Stimulated activated CD4-positive, alpha-beta T cell treated with anti-CD3 and anti-CD28 coated beads, Interleukin-12 subunit alpha, Interleukin-12 subunit beta, amount 100 ng/mL, for 48 hours (primary cell): ENCODE measurements at regions not wholly inside any gene's neighbourhood (a gene's known extent, or its start where the extent isn't known, plus 50 kb on each side); places are given as distances from the start of the nearest gene placed in this dataset.

Source experiments
- DNase-seq, 3 donors: peaks; one replicate each; pipeline ENCODE4 v3.0.0-alpha.2; 2020; ENCODE audit warnings: low read depth in 2 of 3, low spot score in 1 of 3

DNA sequence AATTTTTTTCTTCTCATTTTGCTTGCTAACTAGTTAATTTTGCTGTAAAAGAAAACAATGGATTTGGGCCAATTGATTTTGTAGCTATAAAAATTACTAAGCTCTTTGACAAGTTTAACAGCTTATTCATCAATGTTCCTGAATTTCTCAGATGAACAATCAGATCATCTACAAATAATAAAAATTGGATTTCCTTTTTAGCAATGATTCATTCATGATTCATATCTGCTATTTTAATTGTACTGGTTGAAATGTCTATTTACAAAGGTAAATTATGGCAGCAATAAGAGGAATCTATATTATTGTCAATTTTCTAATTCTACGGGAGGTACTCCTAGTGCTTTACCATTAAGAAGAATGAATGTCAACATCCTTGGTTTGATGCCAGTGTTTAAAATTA lies 178.8 kb upstream of the BTBD3 start:
- DNase-seq, result no peak

DNA sequence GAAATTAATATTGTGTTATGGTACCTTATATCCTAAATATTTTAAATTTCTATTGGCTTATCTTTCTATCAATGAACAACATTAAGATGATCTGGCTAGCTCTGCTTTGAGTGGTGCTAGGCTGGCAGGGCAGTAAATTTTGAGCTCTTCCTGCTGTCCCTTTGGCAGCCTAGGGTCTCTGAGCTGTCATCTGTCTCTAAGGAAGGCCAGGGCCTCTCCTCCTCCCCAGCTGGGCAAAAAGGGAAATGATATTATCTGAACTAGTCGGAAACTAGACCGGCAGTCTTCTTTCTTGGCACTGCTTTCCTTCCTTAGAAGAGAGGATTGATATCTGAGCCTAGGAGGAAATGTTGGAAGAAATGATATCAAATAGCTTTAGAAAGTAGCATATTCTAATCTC lies 176.7 kb upstream of the BTBD3 start:
- DNase-seq, result no peak

DNA sequence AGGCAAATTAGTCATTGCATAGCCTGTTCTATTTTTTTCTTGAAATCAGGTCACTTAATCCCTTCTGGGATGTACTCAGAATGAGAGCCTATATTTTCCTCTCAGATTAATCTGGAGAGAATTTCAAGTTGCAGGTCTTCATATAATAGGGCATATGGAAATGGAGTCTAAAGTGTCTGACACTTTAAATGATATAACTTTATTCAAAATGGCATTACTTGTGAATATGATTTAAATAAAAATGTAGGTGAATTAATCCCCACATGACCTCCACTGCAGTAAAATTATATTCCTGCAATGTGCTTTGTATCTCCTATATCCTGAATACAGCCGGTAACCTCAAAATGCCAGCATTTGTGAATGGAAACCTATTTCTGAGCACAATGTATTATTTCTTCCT lies 172.5 kb upstream of the BTBD3 start:
- no peak for DNase-seq

DNA sequence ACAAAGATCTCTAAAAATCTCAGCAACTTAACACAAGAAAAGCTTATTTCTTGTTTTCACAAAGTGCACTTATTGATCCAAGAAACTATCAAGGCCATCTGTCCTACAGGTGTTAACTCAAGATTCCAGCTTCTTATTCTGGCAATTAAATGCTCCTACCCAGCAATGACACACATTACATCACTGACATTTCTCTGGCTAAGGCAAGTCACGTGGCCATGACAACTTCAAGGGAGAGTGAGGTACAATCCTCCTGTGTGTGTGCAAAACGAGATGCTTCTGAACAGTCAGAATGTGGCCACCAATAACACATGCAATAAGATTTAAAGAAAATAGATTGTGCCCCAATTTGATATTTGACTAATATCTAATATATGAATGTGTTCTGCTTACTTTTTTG lies 169.3 kb upstream of the BTBD3 start:
- DNase-seq, result no peak

DNA sequence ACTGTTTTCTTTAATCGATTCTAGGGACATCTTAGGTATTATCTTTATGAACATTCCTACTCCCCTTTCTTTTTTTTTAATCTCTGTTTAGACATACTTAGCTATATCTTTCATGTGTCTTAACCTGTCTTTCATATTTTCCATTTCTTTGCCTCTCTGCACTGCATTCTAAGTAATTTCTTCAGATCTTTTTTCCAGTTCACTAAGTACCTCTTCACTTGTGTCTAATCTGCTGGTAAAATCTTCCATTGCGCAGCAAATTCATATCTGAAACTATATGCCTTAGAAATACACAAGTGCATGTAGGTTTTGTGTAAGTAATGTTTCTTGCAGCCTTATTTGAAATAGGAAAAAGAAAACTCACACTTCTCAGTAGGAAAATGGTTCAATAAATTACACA lies 165.4 kb upstream of the BTBD3 start:
- DNase-seq, result no peak

DNA sequence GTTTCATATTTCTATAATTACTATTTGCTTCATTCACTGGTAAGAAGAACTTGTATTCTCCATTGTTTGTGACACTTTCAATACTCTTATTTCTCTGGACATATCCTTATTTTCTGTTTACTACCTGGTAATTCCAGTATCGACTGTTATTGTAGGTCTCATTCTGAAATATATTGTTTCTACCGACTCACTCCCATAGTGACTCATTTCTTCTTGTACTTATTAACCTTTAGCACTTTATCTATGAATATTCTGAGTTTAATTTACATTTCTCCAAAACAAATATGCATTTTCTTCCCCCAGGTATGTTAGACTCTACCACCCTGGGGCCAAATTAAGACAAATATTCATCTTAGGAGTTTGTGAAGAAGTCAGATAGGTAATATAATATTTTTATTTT lies 164.5 kb upstream of the BTBD3 start:
- no peak for DNase-seq

DNA sequence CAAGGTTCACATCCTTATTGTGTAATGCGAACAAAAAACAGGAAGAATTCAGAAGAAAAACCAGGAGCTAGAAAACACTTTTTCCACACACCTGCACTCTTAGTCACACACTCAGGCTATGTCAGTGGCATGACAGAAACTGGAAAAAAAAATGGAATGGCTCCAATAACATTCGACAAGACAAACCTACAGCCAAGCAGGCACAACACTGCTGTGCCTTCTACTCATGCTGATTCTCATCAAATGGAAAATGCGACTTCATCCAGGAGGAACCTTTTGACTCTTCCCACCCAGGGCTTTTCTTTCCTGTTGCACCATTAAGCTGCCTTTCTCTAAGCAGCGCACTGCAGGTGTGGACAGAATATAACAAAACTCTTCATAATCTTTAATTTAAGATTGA lies 163.2 kb upstream of the BTBD3 start:
- DNase-seq, result no peak

DNA sequence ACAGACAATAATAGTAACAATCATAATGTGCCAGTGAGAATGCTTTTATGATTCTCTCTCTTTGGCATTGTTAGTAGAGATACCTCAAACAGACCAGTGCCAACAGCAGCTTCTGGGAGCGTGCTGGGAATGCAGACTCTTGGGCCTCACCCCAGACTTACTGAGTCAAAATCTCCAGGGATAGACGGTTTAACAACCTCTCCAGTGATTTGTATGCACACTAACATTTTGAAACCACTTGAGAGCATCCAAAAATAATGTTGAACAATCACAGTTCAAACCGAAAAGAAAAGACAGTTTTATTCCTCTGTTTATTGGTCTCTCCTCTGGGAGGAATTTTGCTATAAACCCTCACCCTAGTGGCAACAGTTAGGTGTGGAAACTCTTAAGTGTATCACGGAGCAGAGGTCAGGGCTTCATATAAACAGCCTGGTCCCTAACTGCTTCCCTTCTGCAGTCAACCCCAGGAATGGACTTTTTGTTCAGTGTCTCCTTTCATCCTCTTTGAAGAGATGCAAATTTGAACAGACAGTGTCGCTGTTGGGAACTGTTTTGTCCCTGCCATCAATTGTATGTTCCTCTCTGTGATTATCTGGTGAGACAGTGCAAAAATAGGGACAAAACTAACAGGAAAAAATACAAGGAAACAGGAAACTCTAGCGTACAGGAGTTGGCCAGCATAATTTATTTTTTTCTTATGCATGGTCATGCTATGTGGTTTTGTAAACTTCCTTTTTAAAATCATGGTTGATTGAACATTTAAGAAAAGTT lies 162.4 kb upstream of the BTBD3 start:
- DNase-seq, result no peak

DNA sequence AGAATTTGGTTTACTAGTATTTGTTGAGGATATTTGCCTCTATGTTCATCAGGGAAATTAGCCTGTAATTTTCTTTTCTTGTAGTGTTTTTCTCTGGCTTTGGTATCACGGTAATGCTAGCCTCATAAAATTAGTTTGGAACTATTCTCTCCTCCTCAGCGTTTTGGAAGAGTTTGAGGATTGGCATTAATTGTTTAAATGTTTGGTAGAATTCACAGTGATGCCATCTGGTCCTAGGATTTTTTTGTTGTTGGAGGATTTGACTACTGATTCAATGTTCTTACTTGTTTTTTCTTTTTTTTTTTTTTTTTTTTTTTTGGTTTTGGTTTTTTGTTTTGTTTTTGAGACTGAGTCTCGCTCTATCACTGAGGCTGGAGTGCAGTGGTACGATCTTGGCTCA lies 156.2 kb upstream of the BTBD3 start:
- DNase-seq, result no peak

DNA sequence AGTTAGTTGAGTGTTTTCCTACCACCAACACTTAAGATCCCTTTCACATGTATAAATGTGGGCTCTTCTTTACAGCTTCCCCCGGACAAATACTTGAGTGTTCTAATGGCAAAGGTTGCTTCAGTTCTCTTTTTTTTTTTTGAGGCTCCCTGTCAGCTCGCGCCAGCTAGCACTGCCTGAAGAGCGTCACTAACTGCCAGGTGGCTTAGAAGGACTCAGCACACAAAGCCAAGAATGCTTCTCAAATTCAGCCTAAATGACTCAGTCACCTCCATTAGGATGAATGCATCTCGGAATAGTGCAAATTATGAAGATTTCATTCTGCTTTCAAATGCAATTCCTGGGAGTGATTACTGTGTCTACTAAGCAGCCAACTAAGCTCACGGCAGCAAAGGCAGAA lies 150.7 kb upstream of the BTBD3 start:
- no peak for DNase-seq

DNA sequence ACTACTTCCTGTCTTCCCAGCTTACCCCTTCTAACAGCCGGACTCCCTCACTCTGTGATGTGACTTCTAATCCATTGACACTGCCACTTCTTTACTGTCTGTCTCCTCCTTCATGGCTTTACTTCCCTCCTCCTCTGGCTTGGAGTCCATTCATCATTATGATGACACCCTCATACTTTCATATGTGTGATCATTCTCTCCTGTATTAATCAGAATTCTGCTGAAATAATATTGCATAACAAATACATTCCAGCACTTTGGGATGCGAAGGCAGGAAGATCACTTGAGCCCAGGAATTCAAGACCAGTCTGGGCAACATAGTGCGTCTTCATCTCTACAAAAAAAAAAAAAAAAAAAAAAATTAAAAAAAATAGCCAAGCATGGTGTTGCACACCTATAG lies 147.9 kb upstream of the BTBD3 start:
- DNase-seq, result no peak

DNA sequence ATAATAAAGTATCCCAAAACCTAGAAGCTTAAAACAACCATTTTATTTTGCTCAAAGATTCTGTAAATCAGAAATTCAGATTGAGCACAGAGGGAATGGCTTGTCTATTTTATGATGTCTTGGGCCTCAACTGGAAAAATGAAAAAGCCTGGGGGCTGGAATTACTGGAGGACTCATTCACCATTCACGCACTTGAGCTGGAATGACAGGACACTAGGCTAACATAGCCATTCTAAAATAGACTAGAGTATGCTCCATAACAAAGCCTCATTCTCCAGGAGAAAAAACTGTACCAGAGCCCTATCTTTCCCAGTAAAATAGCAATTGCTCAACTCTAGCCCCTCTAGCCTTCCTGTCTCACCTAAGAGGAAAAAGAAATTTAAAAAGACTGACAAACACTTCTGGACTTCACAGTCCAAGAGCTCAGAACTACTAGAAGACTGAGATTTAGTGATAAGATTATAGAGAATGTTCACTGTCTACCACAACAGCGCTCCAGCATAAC lies 145.4 kb upstream of the BTBD3 start:
- DNase-seq, result no peak

DNA sequence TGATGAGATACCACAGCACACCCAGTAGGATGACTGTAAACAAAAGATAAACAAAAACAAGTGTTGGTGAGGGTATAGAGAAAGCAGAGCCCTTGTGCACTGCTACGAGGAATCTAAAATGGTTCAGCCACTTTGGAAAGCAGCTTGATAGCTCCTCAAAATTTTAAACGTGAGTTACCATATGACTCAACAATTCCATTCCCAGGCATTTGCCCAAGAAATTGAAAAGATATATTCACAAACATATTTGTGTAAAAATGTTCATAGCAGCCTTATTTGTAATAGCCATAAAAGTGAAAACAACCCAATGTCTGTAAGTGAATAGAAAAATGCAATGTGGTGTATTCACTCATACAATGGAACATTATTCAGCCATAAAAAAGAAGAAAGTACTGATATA lies 141.0 kb upstream of the BTBD3 start:
- DNase-seq, result no peak

DNA sequence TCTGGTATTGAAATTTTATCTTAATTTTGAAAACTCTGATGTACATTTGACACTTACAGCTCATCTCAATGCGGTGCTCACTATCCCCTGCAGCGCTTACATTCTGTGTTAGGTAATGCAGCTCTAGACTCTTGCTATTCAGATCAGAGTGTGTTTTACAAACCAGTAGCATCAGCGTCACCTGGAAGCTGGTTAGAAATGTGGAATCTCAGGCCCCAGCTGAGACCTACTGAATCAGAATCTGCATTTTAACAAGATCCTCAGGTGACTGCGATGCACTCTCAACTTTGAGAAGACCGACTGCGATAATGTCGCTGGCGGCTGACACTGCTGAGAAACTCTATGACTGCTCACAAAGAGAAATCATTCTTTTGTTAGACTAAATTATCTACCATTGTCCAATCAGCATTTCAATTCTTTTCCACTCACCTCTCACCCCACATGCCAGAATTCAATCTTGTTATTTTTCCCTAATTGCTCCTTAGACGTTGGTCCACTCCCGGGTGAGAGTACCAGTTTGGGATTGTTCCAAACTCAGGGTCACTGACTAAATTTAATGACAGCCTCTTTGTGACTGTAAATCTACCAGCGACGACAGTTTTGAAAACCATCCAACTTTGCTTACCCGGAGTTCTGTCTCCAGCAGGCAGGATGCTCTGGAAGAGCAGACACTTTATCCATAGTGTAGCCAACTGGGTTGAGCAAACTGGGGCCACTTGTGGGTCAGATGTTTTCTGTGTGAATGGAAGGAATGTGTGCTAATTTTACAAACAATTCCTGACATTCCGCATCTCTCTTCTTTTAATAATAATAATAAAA lies 140.1 kb upstream of the BTBD3 start:
- DNase-seq, result no peak

DNA sequence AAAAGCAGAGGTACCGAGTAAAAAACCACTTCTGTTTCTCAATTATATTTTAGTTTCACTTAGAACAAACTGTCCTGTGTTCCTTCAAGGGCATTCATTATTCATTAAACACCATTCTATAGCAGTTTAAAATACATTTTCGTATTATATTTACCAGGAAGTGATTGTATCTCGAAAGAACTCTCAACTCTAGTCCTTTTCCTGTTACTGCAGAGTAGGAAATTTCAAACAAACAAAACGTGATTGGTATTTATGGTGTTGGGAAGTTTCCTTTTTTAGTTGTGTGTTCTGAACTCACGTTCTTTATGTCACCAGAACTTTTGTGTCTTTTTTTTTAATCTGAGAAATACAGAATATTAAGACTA lies 139.5 kb upstream of the BTBD3 start:
- DNase-seq, result no peak

DNA sequence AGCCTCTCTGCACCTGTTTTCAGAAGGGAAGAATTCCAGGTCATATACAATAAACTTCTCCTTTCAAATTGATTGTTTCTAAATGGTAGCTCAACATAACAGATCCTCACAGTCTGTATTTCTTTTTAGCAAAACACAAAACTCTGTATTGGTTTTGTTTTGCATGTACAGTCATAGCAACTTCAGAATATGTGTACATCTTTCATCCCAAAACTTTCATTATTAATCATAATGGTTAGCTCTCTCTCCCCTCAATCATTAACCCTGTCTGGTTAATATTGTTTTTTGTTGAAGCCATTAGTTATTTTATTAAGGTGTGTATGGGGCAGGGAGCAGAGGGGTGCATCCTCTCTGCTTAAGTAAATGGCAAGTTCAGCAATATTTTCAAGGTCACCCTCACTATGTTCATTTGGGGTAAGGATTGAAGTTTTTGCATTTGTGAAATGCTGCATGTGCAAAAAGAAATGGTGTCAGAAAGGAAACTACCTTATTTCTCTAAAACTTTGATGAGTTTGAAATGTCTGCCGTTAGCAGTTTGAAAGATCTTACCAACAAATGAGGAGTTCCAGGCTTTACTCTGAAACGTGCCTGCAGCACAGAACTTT lies 136.8 kb upstream of the BTBD3 start:
- no peak for DNase-seq

DNA sequence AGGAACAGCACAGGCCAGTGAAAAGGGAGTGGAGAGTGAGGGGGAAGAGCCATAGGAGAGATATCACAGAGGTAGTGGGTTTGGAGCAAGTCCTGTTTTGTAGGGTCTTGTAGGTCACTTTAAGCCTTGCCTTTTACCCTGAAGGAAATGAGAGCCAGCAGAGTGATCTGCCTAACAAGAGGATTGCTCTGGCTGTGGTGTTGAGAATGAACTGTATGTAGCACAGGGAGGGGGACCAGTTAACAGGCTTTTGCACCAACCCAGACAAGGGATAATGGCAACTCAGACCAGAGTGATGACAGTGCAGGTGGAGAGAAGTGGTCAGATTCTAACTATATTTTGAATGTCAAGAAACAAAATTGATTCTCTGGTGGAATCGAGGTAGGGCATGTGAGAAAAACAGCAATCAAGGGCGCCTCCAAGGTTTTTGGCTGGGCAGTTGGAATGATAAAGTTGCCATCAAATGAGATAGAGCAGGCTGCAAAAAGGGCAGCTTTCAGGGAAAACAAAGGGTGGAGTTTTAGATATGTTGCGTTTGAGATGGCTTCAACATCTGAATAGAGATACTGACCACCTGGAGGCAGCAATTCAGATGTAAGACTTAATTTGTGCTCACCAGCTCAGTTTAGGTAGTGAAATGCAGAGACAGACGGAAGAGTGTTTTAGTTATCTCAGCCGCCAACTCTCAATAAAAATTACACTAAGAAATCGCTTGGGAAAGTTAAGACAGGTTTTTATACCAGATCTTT lies 134.4 kb upstream of the BTBD3 start:
- DNase-seq, result no peak

DNA sequence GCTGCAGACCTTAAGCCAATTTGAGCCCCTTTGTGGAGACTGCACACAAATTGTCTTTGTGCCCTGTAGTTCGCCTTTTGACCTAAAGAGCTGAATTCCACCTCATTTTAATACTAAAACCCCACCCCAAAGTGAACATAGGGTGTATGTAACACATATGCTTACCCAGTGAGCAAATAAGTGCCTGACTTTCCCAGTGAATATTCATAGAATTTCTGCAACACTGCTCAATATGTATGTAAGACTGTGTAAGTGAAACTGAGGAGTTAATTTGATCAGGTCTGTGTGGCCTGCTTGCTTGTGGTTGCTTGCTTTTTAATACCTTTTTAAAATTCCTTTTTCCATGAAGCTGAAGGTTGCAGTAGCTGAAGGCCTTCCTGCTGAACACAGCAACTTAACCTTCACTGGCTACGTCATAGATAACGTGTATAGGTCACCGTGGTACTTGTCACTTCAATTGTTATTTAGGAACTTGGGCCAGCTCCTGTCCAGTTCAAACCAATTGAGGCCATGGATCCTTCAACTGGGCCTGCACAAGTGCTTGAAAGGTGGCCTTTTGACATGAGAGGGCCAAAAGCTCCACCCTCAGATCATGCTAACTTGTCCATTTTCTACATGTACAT lies 131.7 kb upstream of the BTBD3 start:
- DNase-seq, result no peak

DNA sequence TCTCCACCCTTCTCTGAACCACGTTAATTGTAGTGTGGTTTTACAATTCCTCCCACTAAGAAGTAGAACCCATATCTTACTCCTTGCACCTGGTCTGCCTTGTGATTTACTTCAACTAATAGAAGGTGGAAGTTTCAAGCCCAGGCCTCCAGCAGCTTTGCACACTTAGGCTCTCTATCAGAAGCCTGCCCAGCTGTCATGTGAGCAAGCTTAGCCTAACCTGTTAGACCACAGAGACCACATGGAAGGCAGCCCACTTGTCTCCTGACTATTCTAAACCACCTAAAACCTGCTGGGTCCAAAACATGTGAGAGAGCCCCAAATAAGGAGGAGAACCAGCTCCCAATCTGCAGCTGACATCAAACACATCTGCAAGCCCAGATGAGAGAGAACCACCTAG lies 127.6 kb upstream of the BTBD3 start:
- no peak for DNase-seq

DNA sequence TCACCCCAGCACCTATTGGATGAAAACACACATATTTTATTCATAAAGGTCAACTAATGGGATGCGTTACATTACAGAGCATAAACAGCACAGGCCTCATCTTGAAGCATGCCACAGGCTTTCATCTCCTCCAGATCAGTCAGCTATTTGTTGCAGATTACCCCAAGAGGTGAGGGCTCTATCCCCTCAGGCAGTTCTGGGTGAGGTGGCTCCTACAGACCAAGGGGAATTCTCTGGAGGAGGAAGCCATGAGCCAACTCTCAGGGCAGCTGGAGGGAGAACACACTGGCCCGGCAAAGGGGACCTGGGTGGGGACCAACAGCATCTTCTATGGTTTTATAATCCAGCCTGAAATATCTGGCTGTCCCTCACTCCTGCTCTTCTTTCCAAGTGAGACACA lies 126.4 kb upstream of the BTBD3 start:
- DNase-seq, result no peak
